Keratinocyte (primary cell): ENCODE measurements at regions not wholly inside any gene's neighbourhood (a gene's known extent, or its start where the extent isn't known, plus 50 kb on each side); places are given as distances from the start of the nearest gene placed in this dataset.

ENCODE experiments used
- CTCF ChIP-seq, 3 experiments: IDR thresholded peaks in 1 of 3; conservative IDR thresholded peaks in 1 of 3; optimal IDR thresholded peaks in 1 of 3; 2 replicates in 2 of 3; 3 replicates in 1 of 3; pipeline versions ENCODE3 to v1.5.1; 2011; ENCODE audit warnings: low read length in 3 of 3, mild to moderate bottlenecking in 3 of 3, moderate library complexity in 2 of 3, control low read depth in 1 of 3, inconsistent platforms in 1 of 3; ENCODE audit not compliant: insufficient read depth in 2 of 3; ENCODE audit errors: extremely low read depth in 1 of 3
- EZH2 ChIP-seq: IDR thresholded peaks from one replicate; pipeline ENCODE4 v1.6.1; 2012; ENCODE audit warnings: inconsistent platforms, mild to moderate bottlenecking, low read length, moderate library complexity

GRCh38 chr7:81842361-81842760 is 72.5 kb upstream of the HGF start:
- TF ChIP-seq CTCF (optimal IDR thresholded peaks at IDR 0.05 in 1 of 3, IDR thresholded peaks at IDR 0.05 in 1 of 3, conservative IDR thresholded peaks at IDR 0.05 in 1 of 3; ENCODE audit: extremely low read depth in 1 of 3, insufficient read depth in 2 of 3, low read length in 3 of 3), result no peak
- TF ChIP-seq EZH2, result no peak
